ENCODE measurements at regions not wholly inside any gene's neighbourhood (a gene's known extent, or its start where the extent isn't known, plus 50 kb on each side); places are given as distances from the start of the nearest gene placed in this dataset.

DNA sequence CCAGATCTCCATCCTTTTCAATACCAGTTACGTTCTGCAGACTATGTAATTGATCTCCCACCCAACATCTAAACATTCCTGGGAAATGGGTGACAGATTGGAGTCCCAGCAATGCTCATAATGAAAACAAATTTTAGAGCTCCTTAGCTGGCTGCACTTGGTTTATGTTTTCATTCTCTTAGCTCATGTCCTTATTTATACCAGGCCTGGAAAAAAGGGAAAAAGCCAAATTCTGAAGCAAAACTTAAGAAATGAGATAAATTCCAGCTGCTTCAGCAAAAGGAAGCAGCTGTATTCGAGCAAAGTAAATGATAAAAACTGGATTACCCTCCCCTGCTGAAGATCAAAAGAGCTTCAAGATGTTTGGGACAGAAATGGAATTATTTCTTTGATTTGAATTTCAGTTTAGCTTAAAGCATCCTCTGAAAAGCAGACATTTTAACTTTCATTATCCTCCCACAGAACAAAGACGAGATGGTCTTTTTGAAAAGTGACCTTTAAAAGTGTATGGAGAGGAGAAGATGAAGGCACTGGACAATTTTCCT is 196.5 kb upstream of the THUMPD2 start:
- TF ChIP-seq FOXP1 (CRISPR knock-in tag; IDR thresholded peaks at IDR 0.05; ENCODE audit: borderline replicate concordance) (no peak), ELF4 (CRISPR knock-in tag; IDR thresholded peaks at IDR 0.05; ENCODE audit: low read depth) (no peak), E2F4 (CRISPR knock-in tag; IDR thresholded peaks at IDR 0.05; ENCODE audit: borderline replicate concordance, low read depth) (no peak), JUN (CRISPR knock-in tag; IDR thresholded peaks at IDR 0.05) (no peak), ETV6 (CRISPR knock-in tag; IDR thresholded peaks at IDR 0.05) (no peak), MLX (CRISPR knock-in tag; IDR thresholded peaks at IDR 0.05) (no peak), EMX1 (CRISPR knock-in tag; IDR thresholded peaks at IDR 0.05) (no peak), ATF1 (CRISPR knock-in tag; IDR thresholded peaks at IDR 0.05) (no peak), ZNF671 (CRISPR knock-in tag; IDR thresholded peaks at IDR 0.05) (no peak), ZNF232 (CRISPR knock-in tag; IDR thresholded peaks at IDR 0.05) (no peak), TCF7 (CRISPR knock-in tag; IDR thresholded peaks at IDR 0.05; ENCODE audit: low read depth) (no peak)
- TF ChIP-seq, protein P1, sequence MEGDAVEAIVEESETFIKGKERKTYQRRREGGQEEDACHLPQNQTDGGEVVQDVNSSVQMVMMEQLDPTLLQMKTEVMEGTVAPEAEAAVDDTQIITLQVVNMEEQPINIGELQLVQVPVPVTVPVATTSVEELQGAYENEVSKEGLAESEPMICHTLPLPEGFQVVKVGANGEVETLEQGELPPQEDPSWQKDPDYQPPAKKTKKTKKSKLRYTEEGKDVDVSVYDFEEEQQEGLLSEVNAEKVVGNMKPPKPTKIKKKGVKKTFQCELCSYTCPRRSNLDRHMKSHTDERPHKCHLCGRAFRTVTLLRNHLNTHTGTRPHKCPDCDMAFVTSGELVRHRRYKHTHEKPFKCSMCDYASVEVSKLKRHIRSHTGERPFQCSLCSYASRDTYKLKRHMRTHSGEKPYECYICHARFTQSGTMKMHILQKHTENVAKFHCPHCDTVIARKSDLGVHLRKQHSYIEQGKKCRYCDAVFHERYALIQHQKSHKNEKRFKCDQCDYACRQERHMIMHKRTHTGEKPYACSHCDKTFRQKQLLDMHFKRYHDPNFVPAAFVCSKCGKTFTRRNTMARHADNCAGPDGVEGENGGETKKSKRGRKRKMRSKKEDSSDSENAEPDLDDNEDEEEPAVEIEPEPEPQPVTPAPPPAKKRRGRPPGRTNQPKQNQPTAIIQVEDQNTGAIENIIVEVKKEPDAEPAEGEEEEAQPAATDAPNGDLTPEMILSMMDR (IDR thresholded peaks at IDR 0.05): no peak
- TF ChIP-seq, protein P2, sequence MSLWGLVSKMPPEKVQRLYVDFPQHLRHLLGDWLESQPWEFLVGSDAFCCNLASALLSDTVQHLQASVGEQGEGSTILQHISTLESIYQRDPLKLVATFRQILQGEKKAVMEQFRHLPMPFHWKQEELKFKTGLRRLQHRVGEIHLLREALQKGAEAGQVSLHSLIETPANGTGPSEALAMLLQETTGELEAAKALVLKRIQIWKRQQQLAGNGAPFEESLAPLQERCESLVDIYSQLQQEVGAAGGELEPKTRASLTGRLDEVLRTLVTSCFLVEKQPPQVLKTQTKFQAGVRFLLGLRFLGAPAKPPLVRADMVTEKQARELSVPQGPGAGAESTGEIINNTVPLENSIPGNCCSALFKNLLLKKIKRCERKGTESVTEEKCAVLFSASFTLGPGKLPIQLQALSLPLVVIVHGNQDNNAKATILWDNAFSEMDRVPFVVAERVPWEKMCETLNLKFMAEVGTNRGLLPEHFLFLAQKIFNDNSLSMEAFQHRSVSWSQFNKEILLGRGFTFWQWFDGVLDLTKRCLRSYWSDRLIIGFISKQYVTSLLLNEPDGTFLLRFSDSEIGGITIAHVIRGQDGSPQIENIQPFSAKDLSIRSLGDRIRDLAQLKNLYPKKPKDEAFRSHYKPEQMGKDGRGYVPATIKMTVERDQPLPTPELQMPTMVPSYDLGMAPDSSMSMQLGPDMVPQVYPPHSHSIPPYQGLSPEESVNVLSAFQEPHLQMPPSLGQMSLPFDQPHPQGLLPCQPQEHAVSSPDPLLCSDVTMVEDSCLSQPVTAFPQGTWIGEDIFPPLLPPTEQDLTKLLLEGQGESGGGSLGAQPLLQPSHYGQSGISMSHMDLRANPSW (CRISPR knock-in tag; conservative IDR thresholded peaks at IDR 0.05; ENCODE audit: low read depth): no peak
- TF ChIP-seq, protein P3, sequence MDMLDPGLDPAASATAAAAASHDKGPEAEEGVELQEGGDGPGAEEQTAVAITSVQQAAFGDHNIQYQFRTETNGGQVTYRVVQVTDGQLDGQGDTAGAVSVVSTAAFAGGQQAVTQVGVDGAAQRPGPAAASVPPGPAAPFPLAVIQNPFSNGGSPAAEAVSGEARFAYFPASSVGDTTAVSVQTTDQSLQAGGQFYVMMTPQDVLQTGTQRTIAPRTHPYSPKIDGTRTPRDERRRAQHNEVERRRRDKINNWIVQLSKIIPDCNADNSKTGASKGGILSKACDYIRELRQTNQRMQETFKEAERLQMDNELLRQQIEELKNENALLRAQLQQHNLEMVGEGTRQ (CRISPR knock-in tag; IDR thresholded peaks at IDR 0.05): no peak

All from WTC11 (cell line).